Lower lobe of right lung (tissue), 2 donors: ENCODE measurements at regions not wholly inside any gene's neighbourhood (a gene's known extent, or its start where the extent isn't known, plus 50 kb on each side); places are given as distances from the start of the nearest gene placed in this dataset.
A peak's percentile ranks its signal among the peaks of the same experiment; 100 is the strongest.

ENCODE experiments used
- ATAC-seq, 2 donors: fragments of 200-7000 bp; cut with Tn5 transposase; one replicate each; pipeline ENCODE4 v1.9.1; 2020 to 2022; ENCODE audit warnings: mild to moderate bottlenecking in 2 of 2, moderate library complexity in 2 of 2
- DNase-seq: peaks from one replicate; pipeline ENCODE4 v3.0.0-alpha.2; 2020
- H3K27ac ChIP-seq: fragments of 200-600 bp; one replicate; pipeline ENCODE4 v1.8.0; 2022
- H3K27me3 ChIP-seq: fragments of 200-600 bp; one replicate; pipeline ENCODE4 v1.8.0; 2022; ENCODE audit warnings: low read depth
- H3K36me3 ChIP-seq: fragments of 200-600 bp; one replicate; pipeline ENCODE4 v1.8.0; 2022; ENCODE audit warnings: mild to moderate bottlenecking
- H3K4me1 ChIP-seq: fragments of 200-600 bp; one replicate; pipeline ENCODE4 v1.8.0; 2022
- H3K4me3 ChIP-seq: fragments of 200-600 bp; one replicate; pipeline ENCODE4 v1.8.0; 2022; ENCODE audit warnings: mild to moderate bottlenecking
- H3K9me3 ChIP-seq: fragments of 200-600 bp; one replicate; pipeline ENCODE4 v1.8.0; 2022
- intact Hi-C: fragments of 100-400 bp; cut with DNase I; formaldehyde crosslinking; loops from one replicate; pipeline ENCODE4 v1.11.0; 2022
- TF ChIP-seq, protein P1 (sequence below): fragments of 200-600 bp; IDR thresholded peaks from one replicate; pipeline ENCODE4 v1.8.0; 2022; ENCODE audit warnings: antibody characterized with exemption, mild to moderate bottlenecking
- donor health status: DM: no; HTN: yes; CAD: no; lungs with severe emphysema.

- H3K27me3 ChIP-seq, result peaks cover 11% of the 10 kb centered on the region
- DNase-seq, result peak; percentile 29
- H3K9me3 ChIP-seq, result no peaks in the 10 kb centered on the region
- intact Hi-C loops, result no loop called here
- H3K27ac ChIP-seq, result no peak overlapping the region
- H3K4me3 ChIP-seq, result no peak overlapping the region
- no peak for ATAC-seq
- H3K36me3 ChIP-seq, result no peaks in the 10 kb centered on the region
- no peaks in the 10 kb centered on the region for H3K4me1 ChIP-seq
- TF ChIP-seq, protein P1, sequence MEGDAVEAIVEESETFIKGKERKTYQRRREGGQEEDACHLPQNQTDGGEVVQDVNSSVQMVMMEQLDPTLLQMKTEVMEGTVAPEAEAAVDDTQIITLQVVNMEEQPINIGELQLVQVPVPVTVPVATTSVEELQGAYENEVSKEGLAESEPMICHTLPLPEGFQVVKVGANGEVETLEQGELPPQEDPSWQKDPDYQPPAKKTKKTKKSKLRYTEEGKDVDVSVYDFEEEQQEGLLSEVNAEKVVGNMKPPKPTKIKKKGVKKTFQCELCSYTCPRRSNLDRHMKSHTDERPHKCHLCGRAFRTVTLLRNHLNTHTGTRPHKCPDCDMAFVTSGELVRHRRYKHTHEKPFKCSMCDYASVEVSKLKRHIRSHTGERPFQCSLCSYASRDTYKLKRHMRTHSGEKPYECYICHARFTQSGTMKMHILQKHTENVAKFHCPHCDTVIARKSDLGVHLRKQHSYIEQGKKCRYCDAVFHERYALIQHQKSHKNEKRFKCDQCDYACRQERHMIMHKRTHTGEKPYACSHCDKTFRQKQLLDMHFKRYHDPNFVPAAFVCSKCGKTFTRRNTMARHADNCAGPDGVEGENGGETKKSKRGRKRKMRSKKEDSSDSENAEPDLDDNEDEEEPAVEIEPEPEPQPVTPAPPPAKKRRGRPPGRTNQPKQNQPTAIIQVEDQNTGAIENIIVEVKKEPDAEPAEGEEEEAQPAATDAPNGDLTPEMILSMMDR, result no peak
These were observed 103.5 kb upstream of the COL5A1 start for GRCh38 chr9:134537951-134538641.

GRCh38 chr9:134538856-134539566, 102.6 kb upstream of the COL5A1 start:
- intact Hi-C loops, result no loop called here
- H3K9me3 ChIP-seq, result no peaks in the 10 kb centered on the region
- TF ChIP-seq, protein P1, result no peak
- no peak overlapping the region for H3K27ac ChIP-seq
- peaks cover 11% of the 10 kb centered on the region for H3K27me3 ChIP-seq
- H3K36me3 ChIP-seq, result no peaks in the 10 kb centered on the region
- no peaks in the 10 kb centered on the region for H3K4me1 ChIP-seq
- DNase-seq, result peak; percentile 37
- no peak for ATAC-seq
- no peak overlapping the region for H3K4me3 ChIP-seq

GRCh38 chr9:134539586-134540194, 101.9 kb upstream of the COL5A1 start:
- Histone ChIP-seq H3K9me3 (no peaks in the 10 kb centered on the region), H3K36me3 (no peaks in the 10 kb centered on the region), H3K27me3 (peaks cover 10% of the 10 kb centered on the region), H3K4me1 (no peaks in the 10 kb centered on the region), H3K27ac (no peak overlapping the region), H3K4me3 (no peak overlapping the region)
- DNase-seq, result peak; percentile 37
- ATAC-seq, result peak in 1 of 2 donors; percentile 9
- intact Hi-C loops, result no loop called here
- TF ChIP-seq, protein P1, result no peak

GRCh38 chr9:134540276-134541096, 101.1 kb upstream of the COL5A1 start:
- Histone ChIP-seq H3K36me3 (no peaks in the 10 kb centered on the region), H3K4me1 (no peaks in the 10 kb centered on the region), H3K9me3 (no peaks in the 10 kb centered on the region), H3K4me3 (no peak overlapping the region), H3K27me3 (peaks cover 3% of the 10 kb centered on the region), H3K27ac (no peak overlapping the region)
- peak; percentile 25 for DNase-seq
- no peak for ATAC-seq
- TF ChIP-seq, protein P1, result no peak
- intact Hi-C loops, result no loop called here

GRCh38 chr9:134541097-134541747, 100.4 kb upstream of the COL5A1 start:
- Histone ChIP-seq H3K36me3 (no peaks in the 10 kb centered on the region), H3K9me3 (no peaks in the 10 kb centered on the region), H3K27ac (no peak overlapping the region), H3K4me1 (no peaks in the 10 kb centered on the region), H3K27me3 (peaks cover 3% of the 10 kb centered on the region), H3K4me3 (no peak overlapping the region)
- ATAC-seq, result no peak
- peak; percentile 28 for DNase-seq
- intact Hi-C loops, result no loop called here
- TF ChIP-seq, protein P1, result no peak
